ENCODE measurements at regions not wholly inside any gene's neighbourhood (a gene's known extent, or its start where the extent isn't known, plus 50 kb on each side); places are given as distances from the start of the nearest gene placed in this dataset.

- TF ChIP-seq EZH2 (IDR thresholded peaks at IDR 0.05) (no peak), POLR2AphosphoS5 (IDR thresholded peaks at IDR 0.05; ENCODE audit: borderline replicate concordance, low read depth, low read length) (no peak), FOXP2 (optimal IDR thresholded peaks at IDR 0.05; ENCODE audit: control extremely low read depth, extremely low read length, insufficient read depth) (no peak)
These were observed 261.7 kb downstream of the GPAM start for GRCh38 chr10:111921821-111922220.
